ENCODE measurements at regions not wholly inside any gene's neighbourhood (a gene's known extent, or its start where the extent isn't known, plus 50 kb on each side); places are given as distances from the start of the nearest gene placed in this dataset.
"Not testable (repeated sequence)": the region's sequence is repeated elsewhere in the genome, so short reads cannot be mapped to it uniquely, and the experiment has no call there.

GRCh38 chr9:24698881-24699518 lies 153.3 kb upstream of the IZUMO3 start:
- ChIA-PET POLR2A (ENCODE audit: low non-redundant PET) (no interaction called here), CTCF (no interaction called here)
- no peak overlapping the region for H3K27ac ChIP-seq (ENCODE audit: low read depth, low read length, poor library complexity, severe bottlenecking)
- no peak for DNase-seq (ENCODE audit: low spot score)
- H3K9me3 ChIP-seq (ENCODE audit: low read depth, low read length, poor library complexity, severe bottlenecking), result no peaks in the 10 kb centered on the region
- intact Hi-C loops (cut with micrococcal nuclease; ENCODE audit: unreplicated experiment), result no loop called here
- no peaks in the 10 kb centered on the region for H3K36me3 ChIP-seq (ENCODE audit: insufficient read depth, low read length, poor library complexity, severe bottlenecking)
- BruUV-seq (replicated peaks), result no TSS peak
- no peak overlapping the region for H3K4me3 ChIP-seq (ENCODE audit: low read depth, low read length, poor library complexity, severe bottlenecking)
- H3K27me3 ChIP-seq (replicated peaks; ENCODE audit: insufficient read depth, low read depth, low read length, poor library complexity), result no peaks in the 10 kb centered on the region
- H3K4me1 ChIP-seq (ENCODE audit: insufficient read depth, low read length, poor library complexity, severe bottlenecking), result no peaks in the 10 kb centered on the region
- TF ChIP-seq CTCF (conservative IDR thresholded peaks at IDR 0.05; ENCODE audit: low read depth, low read length), result no peak
- TF ChIP-seq EZH2 (IDR thresholded peaks at IDR 0.05; ENCODE audit: borderline replicate concordance, low read depth, low read length, poor library complexity, severe bottlenecking), result no peak

GRCh38 chr9:24672336-24672735 lies 126.6 kb upstream of the IZUMO3 start:
- TF ChIP-seq CTCF (conservative IDR thresholded peaks at IDR 0.05; ENCODE audit: low read depth, low read length) (no peak), EZH2 (IDR thresholded peaks at IDR 0.05; ENCODE audit: borderline replicate concordance, low read depth, low read length, poor library complexity, severe bottlenecking) (no peak)

GRCh38 chr9:24657387-24657786 lies 111.7 kb upstream of the IZUMO3 start:
- H3K27me3 ChIP-seq (replicated peaks; ENCODE audit: insufficient read depth, low read depth, low read length, poor library complexity), result no peaks in the 10 kb centered on the region
- intact Hi-C loops (cut with micrococcal nuclease; ENCODE audit: unreplicated experiment), result no loop called here
- TF ChIP-seq EZH2 (IDR thresholded peaks at IDR 0.05; ENCODE audit: borderline replicate concordance, low read depth, low read length, poor library complexity, severe bottlenecking), result no peak
- no TSS peak for BruUV-seq (replicated peaks)
- POLR2A ChIA-PET (ENCODE audit: low non-redundant PET), result no interaction called here
- no peaks in the 10 kb centered on the region for H3K9me3 ChIP-seq (ENCODE audit: low read depth, low read length, poor library complexity, severe bottlenecking)
- H3K36me3 ChIP-seq (ENCODE audit: insufficient read depth, low read length, poor library complexity, severe bottlenecking), result no peaks in the 10 kb centered on the region
- DNase-seq (ENCODE audit: low spot score), result no peak
- H3K27ac ChIP-seq (ENCODE audit: low read depth, low read length, poor library complexity, severe bottlenecking), result no peak overlapping the region
- CTCF ChIA-PET, result no interaction called here
- H3K4me3 ChIP-seq (ENCODE audit: low read depth, low read length, poor library complexity, severe bottlenecking), result no peak overlapping the region
- H3K4me1 ChIP-seq (ENCODE audit: insufficient read depth, low read length, poor library complexity, severe bottlenecking), result no peaks in the 10 kb centered on the region

More at GRCh38 chr9:24672336-24672735, 126.6 kb upstream of the IZUMO3 start:
- POLR2A ChIA-PET (ENCODE audit: low non-redundant PET), result no interaction called here
- Histone ChIP-seq H3K27ac (ENCODE audit: low read depth, low read length, poor library complexity, severe bottlenecking) (no peak overlapping the region), H3K27me3 (replicated peaks; ENCODE audit: insufficient read depth, low read depth, low read length, poor library complexity) (no peaks in the 10 kb centered on the region), H3K36me3 (ENCODE audit: insufficient read depth, low read length, poor library complexity, severe bottlenecking) (no peaks in the 10 kb centered on the region), H3K4me3 (ENCODE audit: low read depth, low read length, poor library complexity, severe bottlenecking) (no peak overlapping the region), H3K9me3 (ENCODE audit: low read depth, low read length, poor library complexity, severe bottlenecking) (peaks cover 4% of the 10 kb centered on the region), H3K4me1 (ENCODE audit: insufficient read depth, low read length, poor library complexity, severe bottlenecking) (no peaks in the 10 kb centered on the region)
- no TSS peak for BruUV-seq (replicated peaks)
- CTCF ChIA-PET, result no interaction called here
- intact Hi-C loops (cut with micrococcal nuclease; ENCODE audit: unreplicated experiment), result no loop called here
- no peak for DNase-seq (ENCODE audit: low spot score)

- intact Hi-C loops (cut with micrococcal nuclease; ENCODE audit: unreplicated experiment), result no loop called here
Measured at GRCh38 chr9:24652181-24652580, 106.5 kb upstream of the IZUMO3 start.

GRCh38 chr9:24628809-24629208 lies 83.1 kb upstream of the IZUMO3 start:
- CTCF ChIA-PET; DNase-seq (ENCODE audit: low spot score); H3K36me3 ChIP-seq (ENCODE audit: insufficient read depth, low read length, poor library complexity, severe bottlenecking); H3K4me3 ChIP-seq (ENCODE audit: low read depth, low read length, poor library complexity, severe bottlenecking); H3K27ac ChIP-seq (ENCODE audit: low read depth, low read length, poor library complexity, severe bottlenecking); H3K4me1 ChIP-seq (ENCODE audit: insufficient read depth, low read length, poor library complexity, severe bottlenecking); intact Hi-C loops (cut with micrococcal nuclease; ENCODE audit: unreplicated experiment); H3K9me3 ChIP-seq (ENCODE audit: low read depth, low read length, poor library complexity, severe bottlenecking); BruUV-seq (replicated peaks); POLR2A ChIA-PET (ENCODE audit: low non-redundant PET); H3K27me3 ChIP-seq (replicated peaks; ENCODE audit: insufficient read depth, low read depth, low read length, poor library complexity): not testable (repeated sequence)

More at GRCh38 chr9:24652181-24652580, 106.5 kb upstream of the IZUMO3 start:
- DNase-seq (ENCODE audit: low spot score), result no peak
- Histone ChIP-seq H3K27ac (ENCODE audit: low read depth, low read length, poor library complexity, severe bottlenecking) (no peak overlapping the region), H3K9me3 (ENCODE audit: low read depth, low read length, poor library complexity, severe bottlenecking) (no peaks in the 10 kb centered on the region), H3K27me3 (replicated peaks; ENCODE audit: insufficient read depth, low read depth, low read length, poor library complexity) (no peaks in the 10 kb centered on the region), H3K4me1 (ENCODE audit: insufficient read depth, low read length, poor library complexity, severe bottlenecking) (no peaks in the 10 kb centered on the region), H3K4me3 (ENCODE audit: low read depth, low read length, poor library complexity, severe bottlenecking) (no peak overlapping the region), H3K36me3 (ENCODE audit: insufficient read depth, low read length, poor library complexity, severe bottlenecking) (no peaks in the 10 kb centered on the region)
- POLR2A ChIA-PET (ENCODE audit: low non-redundant PET), result no interaction called here
- CTCF ChIA-PET, result no interaction called here
- TF ChIP-seq EZH2 (IDR thresholded peaks at IDR 0.05; ENCODE audit: borderline replicate concordance, low read depth, low read length, poor library complexity, severe bottlenecking), result no peak
- TF ChIP-seq CTCF (conservative IDR thresholded peaks at IDR 0.05; ENCODE audit: low read depth, low read length), result no peak
- BruUV-seq (replicated peaks), result no TSS peak

Data from A673 (cell line).